ENCODE measurements at regions not wholly inside any gene's neighbourhood (a gene's known extent, or its start where the extent isn't known, plus 50 kb on each side); places are given as distances from the start of the nearest gene placed in this dataset.
"Not testable (repeated sequence)": the region's sequence is repeated elsewhere in the genome, so short reads cannot be mapped to it uniquely, and the experiment has no call there.

DNA sequence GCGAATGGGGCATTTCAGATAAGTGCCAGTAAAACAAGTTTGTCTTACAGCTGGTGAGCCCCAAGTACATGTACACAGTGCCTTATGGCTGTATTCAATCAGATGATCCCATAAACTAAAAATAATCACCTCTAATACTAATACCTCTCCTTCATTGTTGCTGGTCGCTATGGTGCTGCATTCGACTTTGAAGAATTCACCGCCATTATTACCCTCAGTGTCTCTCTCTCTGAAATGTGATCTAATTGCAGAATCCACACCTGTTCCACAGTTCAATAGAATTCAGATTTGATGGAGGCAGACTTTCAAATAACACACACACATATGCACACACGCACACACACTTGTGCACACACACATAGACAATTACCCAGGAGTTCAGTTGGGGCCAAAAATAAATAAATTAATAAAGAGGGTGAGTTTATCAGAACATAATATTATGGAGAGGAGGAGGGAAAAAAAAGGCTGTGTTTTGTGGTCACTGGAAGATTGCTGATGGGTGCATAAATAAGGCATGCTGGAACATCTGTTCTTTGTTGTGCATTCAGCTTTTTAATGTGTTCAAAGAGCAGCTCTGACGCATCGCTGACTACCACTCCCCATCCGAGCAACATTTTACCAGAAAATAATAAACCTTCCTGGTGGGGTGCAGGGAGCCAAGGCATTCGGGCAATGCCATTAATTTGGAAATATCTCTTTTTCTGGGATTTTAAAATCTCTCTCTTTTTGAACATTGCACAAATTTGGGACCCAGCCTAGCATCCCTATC is 235.7 kb downstream of the SATB1 start:
- DNase-seq (ENCODE audit: low read depth in 2 of 2), result no peak

DNA sequence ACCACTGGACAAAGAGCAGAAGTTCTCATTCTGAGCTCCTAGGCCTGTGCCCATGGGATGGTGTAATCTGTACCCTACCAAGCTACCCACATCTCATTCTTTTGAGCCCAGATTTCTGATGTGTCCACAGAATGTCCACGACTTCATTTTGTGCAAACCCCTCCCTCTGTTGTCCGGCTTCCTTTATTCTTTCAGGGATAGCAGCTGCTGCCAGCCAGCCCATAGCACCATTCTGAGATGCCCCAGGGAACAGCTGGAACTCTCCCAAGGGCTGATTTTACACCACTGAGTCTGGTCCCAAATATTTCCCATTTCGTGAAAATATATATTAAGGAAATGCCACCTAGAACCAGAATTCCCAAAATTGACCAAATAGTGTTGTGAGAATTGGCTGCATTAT is 236.6 kb downstream of the SATB1 start:
- DNase-seq (ENCODE audit: low read depth in 2 of 2), result no peak

DNA sequence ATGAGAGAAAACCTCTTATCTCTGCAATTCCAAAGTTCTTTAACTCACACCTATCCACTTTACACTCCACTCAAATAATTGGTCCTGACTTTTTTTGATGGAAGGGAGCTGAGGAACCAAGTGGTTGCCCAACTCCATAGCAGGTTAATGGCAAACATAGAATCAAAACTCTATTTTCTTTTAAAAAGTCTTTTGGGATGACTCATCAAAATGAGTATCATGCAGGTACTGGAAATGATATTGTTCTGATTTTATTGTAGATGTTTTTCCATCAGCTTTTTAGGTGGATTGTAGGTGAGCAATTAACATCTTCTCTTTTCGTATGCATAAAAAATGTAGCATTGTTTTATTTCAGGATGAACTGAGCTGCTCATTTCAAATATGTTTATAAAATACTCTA is 239.5 kb downstream of the SATB1 start:
- DNase-seq (ENCODE audit: low read depth in 2 of 2), result no peak

DNA sequence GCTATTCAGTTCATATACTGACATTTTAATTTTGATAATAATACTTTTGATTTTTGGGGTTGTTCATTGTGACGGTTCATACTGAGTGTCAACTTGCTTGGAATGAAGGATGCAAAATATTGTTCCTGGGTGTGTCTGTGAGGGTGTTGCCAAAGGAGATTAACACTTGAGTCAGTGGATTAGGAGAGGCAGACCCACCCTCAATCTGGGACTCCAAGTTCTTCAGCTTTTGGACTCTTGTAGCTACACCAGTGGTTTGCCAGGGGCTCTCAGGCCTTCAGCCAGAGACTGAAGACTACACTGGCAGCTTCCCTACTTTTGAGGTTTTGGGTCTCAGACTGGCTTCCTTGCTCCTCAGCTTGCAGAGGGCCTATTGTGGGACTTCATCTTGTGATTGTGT is 242.2 kb downstream of the SATB1 start:
- DNase-seq (ENCODE audit: low read depth in 2 of 2), result not testable (repeated sequence)

DNA sequence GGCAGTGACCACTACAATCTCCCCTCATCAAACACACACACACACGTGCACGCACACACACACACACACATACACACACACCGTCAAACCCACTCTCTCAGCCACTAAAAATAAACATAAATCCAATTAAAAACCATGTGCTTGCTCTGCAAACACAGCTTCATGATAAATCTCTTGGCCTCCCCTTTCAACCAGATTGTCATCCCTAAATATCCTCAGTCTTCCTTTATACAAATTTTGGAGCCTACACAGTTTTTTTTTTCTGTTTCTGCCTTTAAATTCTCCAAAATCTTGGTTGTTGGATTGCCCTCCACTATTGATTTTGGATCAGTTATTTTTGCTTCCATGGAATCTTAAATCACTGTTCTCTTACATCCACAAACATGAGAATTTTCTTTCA is 245.6 kb downstream of the SATB1 start:
- no peak for DNase-seq (ENCODE audit: low read depth in 2 of 2)

DNA sequence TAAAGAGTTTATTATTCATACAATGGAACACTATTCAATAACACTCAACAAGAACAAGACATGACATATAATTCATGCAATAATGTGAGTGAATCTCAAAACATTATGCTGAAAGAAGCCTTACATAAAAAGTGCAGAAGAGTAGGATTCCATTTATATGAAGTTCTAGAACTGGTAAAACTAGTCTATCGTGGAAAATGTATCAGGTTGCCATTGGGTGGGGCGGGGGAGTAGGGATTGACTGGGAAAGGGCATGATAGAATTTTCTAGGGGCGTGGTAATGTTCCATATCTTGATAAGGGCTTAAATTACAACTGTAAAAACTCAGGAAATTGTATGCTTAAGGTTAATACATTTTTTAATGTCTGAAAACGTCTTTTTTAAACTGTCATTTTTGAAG is 247.9 kb downstream of the SATB1 start:
- no peak for DNase-seq (ENCODE audit: low read depth in 2 of 2)

DNA sequence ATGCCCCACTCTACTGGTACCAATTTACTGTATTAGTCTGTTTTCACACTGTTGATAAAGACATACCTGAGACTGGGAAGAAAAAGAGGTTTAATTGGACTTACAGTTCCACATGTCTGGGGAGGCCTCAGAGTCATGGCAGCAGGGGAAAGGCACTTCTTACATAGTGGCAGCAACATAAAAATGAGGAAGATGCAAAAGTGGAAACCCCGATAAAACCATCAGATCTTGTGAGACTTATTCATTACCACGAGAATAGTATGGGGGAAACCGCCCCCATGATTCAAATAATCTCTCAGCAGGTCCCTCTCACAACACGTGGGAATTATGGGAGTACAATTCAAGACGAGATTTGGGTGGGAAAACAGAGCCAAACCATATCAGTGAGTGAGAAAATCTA is 251.2 kb downstream of the SATB1 start:
- not testable (repeated sequence) for DNase-seq (ENCODE audit: low read depth in 2 of 2)

DNA sequence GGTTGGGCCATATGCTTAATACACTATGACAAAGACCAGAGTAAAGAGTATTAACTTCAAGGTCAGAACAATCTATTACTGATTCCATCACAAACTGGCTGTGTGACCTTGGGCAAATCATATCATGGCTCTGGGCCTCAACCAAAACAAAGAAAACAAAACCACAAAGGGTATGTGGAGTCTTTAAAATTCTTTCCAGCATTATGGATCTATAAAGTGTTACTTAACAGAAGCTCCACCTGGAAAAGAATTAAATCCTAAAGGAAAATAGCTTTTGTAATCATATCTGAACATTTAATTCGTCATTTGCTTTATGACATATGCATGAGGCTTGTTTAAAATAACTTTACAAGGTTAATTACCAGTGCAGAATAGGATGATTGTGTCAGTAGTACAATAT is 265.5 kb downstream of the SATB1 start:
- DNase-seq (ENCODE audit: low read depth in 2 of 2), result no peak

DNA sequence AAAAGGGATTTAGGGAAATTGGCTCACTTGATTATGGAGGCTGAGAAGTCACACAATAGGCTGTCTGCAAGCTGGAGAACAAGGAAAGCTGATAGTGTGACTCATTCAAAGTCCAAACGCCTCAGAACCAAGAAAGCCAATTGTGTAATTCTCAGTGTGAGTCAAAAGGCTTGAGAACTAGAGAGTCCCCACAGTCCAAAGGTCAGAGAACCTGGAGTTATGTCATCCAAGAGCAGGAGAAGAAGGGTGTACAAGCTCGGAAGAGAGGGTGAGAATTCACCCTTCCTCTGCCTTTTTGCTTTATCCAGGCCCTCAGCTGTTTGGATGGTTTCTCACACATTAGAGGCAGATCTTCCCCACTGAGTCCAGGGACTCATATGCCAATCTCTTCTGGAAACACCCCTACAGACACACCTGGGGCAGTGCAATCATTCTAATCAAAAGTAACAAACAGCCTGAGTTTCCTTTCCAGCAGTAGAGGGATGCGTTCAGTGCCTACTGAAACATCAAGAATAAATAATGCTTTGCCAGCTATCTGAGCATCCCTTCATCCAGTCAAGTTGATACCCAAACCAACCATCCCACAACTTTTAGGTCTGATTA is 271.5 kb downstream of the SATB1 start:
- DNase-seq (ENCODE audit: low read depth in 2 of 2), result no peak

DNA sequence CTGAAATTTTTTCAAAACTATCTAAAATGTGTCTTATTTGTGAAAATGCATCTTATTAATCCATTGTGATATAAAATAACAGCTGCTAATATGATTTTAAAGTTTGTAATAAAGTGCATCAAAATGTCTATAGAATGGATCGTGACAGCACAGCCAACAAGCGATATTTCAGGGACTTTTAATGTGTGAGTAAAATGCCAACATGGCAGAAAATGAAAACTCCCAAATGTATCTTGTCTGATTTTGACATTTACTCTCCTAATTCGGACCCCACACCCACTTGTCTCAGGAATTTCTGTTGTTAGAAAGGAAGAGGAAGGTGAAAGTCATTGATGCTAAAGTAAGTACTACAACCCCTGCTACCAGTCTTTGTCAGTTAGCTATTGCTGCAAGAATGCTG is 273.9 kb downstream of the SATB1 start:
- no peak for DNase-seq (ENCODE audit: low read depth in 2 of 2)

DNA sequence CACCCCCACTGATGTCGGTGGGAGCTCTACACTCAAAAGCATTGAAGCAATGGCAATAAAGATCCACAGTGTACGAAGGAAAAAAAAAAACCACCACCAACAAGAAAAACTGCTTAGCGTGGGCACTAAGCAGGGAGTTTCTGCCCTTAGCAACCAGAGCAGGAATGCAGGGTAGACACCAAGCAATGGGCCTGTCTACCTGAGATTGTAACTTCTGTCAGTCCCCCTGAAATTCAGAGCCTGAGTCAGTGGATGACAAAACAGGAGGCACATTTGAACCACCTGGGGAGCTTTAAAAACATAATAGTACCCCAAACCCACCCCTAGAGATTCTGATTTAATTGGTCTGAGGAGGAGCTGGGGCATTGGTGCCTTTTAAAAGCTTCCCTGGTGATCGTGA is 275.2 kb downstream of the SATB1 start:
- DNase-seq (ENCODE audit: low read depth in 2 of 2), result no peak

DNA sequence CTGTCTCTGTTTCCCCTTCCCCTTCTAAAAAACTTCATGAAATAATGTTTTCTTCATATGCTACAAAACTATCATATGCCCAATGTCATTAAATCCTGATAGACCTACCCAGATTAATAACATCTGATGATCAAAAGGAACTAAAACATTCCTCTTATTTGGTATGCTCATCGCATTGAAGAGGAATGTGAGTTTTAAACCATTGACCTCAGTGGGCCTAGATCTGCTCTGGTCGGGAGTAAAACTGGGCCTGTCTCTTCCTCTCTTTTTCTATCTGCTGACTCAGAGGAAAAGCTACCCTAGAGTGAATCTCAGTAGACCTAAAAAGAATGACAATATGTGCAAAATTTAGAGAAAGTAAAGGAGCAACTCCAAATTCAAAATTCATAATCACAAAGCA is 275.8 kb downstream of the SATB1 start:
- DNase-seq (ENCODE audit: low read depth in 2 of 2), result no peak

DNA sequence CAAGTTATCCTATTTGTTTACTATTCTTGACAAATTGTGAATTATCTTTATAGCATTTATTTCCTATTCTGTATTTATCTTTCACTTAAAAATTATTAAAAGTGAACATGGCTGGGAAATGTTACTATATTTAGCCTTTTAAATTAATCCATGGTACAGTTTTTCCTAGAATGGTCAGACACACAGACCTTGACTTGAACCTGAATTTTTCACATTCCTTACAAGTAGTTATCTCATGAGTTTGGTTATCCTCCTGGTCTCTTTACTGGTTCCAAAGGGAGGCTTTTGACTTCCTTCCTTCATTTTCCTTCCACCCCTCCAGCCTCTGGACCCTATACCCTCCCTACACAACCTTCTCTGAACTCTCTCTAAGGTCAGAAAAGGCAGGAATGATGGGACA is 280.6 kb downstream of the SATB1 start:
- no peak for DNase-seq (ENCODE audit: low read depth in 2 of 2)

DNA sequence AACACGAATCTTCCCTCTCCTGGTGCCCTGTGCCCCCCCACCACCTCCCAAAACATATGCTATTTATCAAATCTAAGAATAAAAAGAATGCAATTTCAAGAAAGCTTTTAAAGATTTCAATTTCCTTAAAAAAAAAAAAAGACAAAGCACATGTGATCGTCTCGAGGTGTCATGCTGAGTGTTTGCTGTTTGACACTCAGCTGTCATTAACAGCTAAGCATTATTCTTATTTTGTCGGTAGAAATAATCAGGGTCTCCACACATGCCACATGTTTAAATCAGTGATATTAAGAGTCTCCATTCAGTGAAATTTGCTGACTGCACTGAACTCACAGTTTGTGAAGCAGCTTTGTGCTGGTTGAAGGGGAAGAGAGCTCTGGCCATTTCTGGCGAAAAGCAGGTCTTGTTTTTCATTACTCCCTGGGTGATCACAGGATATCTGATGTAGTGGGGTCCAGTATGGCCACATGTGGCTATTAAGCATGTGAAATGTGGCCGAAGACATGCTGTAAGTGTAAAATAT is 281.8 kb downstream of the SATB1 start:
- DNase-seq (ENCODE audit: low read depth in 2 of 2), result no peak

DNA sequence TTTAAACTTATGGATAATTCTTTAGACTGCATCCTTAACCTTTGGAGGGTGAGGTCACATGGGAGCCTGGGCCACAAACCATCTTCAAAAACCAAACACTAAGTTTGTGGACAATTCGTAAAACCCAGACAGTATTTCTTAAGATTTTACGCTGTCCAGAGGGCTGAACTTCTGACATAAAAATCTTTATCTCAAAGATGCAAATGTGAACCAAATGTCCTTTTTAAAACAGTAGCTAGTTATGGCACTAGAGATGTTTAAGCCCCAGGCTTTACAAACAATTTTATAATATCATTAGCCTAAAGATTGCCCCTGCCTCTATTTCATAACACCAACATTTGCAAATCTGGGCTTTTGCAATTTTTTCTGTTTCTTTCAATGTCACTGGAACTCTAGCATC is 287.2 kb downstream of the SATB1 start:
- DNase-seq (ENCODE audit: low read depth in 2 of 2), result no peak

DNA sequence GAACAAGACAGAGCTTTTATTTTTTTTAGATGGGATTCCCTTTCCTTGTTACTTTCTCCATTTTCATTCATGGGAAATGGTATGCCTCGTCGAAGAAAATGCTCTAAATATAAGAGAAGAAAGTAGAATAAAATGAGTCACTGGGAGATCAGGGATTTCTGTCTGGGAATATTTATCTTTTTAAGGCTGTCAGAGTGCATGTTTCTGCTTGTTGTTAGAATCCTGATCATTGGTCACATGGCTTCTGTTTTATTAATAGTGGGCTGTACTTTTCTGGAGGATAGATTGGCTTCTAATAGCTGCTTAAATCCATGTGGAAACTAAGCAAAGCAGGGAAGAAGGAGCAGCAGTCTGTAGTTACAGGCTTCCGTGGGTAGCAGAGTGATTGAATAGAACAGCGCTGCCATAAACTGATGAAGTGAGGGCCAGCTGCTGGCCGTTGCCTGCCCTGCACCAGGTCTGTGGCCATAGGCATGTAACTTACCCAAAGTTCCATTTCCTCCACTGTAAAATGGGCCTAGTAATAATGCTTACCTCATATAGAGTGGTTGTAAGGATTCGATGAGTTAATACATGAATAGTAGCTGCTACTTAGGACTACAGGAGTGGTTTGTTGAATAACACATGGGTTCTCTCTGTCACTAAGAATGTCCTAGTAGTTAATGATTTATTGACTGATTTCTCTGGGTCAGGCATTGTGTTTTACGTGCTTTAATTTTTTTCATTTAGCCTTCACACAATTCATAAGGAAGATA is 289.9 kb downstream of the SATB1 start:
- no peak for DNase-seq (ENCODE audit: low read depth in 2 of 2)

DNA sequence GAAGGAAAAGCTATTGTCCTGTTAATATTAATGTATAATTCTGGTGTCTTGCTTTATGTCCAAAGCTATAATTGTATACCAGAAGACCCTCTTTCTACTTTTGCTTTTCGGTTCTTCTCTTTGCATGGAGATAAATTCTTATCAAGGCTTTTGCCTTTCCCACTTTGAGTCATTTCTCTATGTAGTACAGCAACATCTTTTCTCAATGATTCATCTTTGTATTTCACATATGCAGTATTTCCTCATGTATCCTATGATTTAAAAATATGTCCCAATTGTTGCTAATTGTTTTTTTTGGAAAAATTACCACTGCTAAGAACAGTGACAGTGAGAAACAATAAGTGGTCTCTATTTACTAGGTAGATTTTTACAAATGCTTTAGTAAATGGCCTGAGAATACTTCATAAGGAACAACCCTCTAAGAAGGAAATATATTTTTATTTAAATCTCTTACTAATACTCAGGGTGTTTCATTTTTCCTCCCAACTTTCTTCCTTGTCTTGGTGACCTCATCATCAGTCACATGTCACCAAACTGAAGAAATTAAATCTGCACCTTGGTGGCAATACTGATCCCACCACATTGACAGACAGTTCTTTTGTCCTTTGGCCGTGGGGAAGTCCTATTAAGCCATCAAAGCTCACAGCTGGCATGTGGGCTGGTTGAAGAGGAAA is 290.6 kb downstream of the SATB1 start:
- DNase-seq (ENCODE audit: low read depth in 2 of 2), result no peak

DNA sequence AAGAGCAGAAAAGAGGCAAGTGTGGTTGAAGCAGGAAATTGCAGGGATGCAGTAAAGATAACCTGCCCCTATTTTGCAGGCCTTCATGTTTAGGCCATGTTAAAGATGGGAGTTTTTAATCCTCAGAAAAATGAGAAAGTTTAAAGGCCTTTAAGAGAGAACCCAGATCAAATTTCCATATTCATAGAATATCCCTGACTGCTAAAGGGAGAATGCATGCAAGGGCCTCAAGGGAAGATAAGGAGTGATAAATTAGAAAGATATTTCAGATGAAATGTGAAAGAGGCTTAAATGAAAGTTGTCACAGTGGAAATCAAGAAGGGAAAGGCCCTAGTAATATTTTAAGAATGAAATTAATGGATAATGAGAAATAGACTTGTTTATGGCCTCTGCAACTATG is 292.1 kb downstream of the SATB1 start:
- no peak for DNase-seq (ENCODE audit: low read depth in 2 of 2)

DNA sequence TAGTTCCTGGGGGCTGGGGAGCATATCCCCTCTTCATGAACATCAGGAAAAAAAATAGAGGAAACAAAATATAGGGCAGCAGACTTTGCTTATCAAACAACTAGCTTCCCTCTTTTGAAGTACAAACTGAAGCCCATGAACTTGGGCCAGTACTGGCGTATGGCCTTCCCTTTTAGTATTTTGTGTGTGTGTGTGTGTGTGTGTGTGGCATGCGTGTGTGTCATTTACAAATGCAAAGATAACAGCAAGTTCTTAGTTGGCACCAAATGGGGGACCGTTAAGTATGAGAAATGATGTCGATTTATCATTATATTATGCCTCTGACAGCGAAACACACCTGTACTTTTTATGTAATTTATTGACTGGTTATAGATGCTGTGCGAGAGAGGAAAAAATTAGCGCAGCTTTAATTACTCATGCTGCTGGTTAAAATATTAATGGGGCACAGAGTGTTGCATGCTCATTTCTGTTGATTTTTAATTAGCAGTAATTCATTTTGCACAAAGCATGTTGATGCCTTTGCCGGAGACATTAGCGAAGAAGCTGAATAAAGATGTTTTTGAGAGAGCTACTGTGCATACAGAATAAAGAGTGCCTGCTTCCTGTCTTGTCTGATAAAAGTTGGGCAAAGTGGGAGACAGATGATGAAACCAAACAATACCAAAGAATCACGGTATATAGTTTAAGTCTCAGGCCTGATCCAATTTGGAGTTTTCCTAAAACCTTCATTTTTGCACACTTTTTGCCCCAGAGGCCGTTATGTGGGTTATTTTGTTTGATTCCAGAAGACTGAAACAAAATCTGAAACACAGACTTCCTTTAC is 297.1 kb downstream of the SATB1 start:
- DNase-seq (ENCODE audit: low read depth in 2 of 2), result no peak

DNA sequence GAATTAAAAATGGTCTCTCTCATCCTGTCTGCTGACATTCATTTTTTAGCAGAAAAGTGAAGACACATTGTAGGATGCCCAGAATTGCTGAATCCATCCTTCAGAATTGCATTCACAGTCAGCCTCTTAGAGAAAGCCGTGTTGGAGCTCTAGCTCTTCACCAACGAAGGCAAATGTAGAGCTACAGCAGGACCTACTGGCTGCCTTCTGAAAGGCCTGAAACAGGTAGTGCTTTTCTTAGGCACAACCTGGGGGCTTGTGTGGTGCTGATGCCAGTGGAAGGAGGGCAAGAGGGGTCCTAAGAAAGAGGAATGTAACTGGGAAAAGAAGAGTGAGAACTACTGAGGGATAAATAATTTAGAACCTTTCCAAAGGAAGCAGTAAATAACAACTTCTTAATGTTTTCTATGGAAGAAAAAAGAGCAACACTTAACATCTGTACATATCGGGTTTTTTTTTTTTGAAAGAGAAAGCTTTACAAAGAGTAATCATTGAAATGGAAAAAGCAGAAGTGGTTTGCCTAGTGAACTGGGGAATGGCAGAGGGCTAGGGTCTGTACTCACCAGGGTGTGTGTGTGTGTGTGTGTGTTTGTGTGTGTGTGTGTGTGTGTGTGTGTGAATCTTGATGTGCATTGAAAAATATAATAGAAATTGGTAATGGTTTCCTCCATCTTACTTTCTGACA is 297.8 kb downstream of the SATB1 start:
- DNase-seq (ENCODE audit: low read depth in 2 of 2), result no peak

DNA sequence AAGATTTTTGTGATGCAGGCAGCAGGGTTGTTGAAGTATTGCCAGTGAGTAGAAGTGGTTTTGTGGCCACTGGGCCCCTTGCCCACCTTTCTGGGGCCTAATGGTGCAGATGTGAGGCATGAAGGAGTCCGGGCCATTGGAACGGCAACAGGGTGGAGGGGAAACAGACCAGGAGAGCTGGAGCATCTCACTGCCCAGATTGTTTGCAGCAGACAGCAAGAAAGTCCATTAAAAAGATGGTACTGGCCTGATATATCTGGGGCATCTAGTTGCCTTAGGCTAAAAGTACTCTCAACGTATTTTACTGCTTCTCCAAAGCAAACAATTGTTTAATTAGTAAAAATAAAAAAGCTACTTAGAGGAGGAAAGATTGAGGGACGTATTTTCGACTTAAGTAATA is 298.4 kb downstream of the SATB1 start:
- no peak for DNase-seq (ENCODE audit: low read depth in 2 of 2)

All from activated CD4-positive, alpha-beta T cell treated with anti-CD3 and anti-CD28 coated beads for 24 hours (primary cell).